Calu3 (cell line): ENCODE measurements at regions not wholly inside any gene's neighbourhood (a gene's known extent, or its start where the extent isn't known, plus 50 kb on each side); places are given as distances from the start of the nearest gene placed in this dataset.

Experiments
- BruUV-seq: library from RNA; stranded (reverse); fragments of 400-500 nt; replicated peaks from 2 replicates; lab custom pipeline; 2021; lab: Mats Ljungman, UMichigan
- CTCF ChIA-PET: fragments of 300-600 bp; sonication (Branson Sonifier 250); formaldehyde crosslinking; loops from one replicate; lab custom pipeline; 2022; ENCODE audit warnings: antibody characterized with exemption; lab: Charles Lee
- DNase-seq: peaks from one replicate; pipeline ENCODE4 v3.0.0; 2022
- H3K27ac Mint-ChIP-seq: one replicate; pipeline ENCODE4 v1.8.0; 2022; ENCODE audit warnings: mixed read lengths; ENCODE audit not compliant: unreplicated experiment
- H3K27me3 Mint-ChIP-seq: one replicate; pipeline ENCODE4 v1.8.0; 2022; ENCODE audit warnings: mixed read lengths; ENCODE audit not compliant: unreplicated experiment
- H3K36me3 Mint-ChIP-seq: one replicate; pipeline ENCODE4 v1.8.0; 2022; ENCODE audit warnings: mild to moderate bottlenecking, moderate library complexity, mixed read lengths; ENCODE audit not compliant: insufficient read depth, unreplicated experiment
- H3K4me1 Mint-ChIP-seq: one replicate; pipeline ENCODE4 v1.8.0; 2022; ENCODE audit warnings: mild to moderate bottlenecking, low read depth, mixed read lengths; ENCODE audit not compliant: unreplicated experiment
- H3K4me3 Mint-ChIP-seq: one replicate; pipeline ENCODE4 v1.8.0; 2022; ENCODE audit warnings: mild to moderate bottlenecking, low read depth, moderate library complexity, mixed read lengths; ENCODE audit not compliant: unreplicated experiment
- H3K9me3 Mint-ChIP-seq: one replicate; pipeline ENCODE4 v1.8.0; 2022; ENCODE audit warnings: low read depth, mixed read lengths; ENCODE audit not compliant: unreplicated experiment
- CTCF ChIP-seq: fragments of 200-600 bp; IDR thresholded peaks from one replicate; pipeline ENCODE4 v1.8.0; 2022; ENCODE audit warnings: antibody characterized with exemption; ENCODE audit not compliant: unreplicated experiment
- intact Hi-C: fragments of 100-400 bp; cut with micrococcal nuclease; formaldehyde crosslinking; loops from one replicate; pipeline ENCODE4 v1.10.0; 2022; ENCODE audit not compliant: unreplicated experiment

- Mint-ChIP-seq H3K27me3 (no peaks in the 10 kb centered on the region), H3K36me3 (peaks cover 5% of the 10 kb centered on the region), H3K4me1 (peaks cover 7% of the 10 kb centered on the region), H3K9me3 (no peaks in the 10 kb centered on the region), H3K27ac (no peak overlapping the region), H3K4me3 (no peak overlapping the region)
- intact Hi-C loops, result loop anchor here (10.0 kb wide), 1 partner anchor 660 kb away; no protein-coding TSS in a partner anchor
- DNase-seq, result no peak
- CTCF ChIA-PET, result no interaction called here
- TF ChIP-seq CTCF, result no peak
- BruUV-seq, result no TSS peak
These were observed 182.6 kb upstream of the NUDT6 start for GRCh38 chr4:123105026-123105420.

GRCh38 chr4:123106747-123107146 lies 184.3 kb upstream of the NUDT6 start:
- intact Hi-C loops, result loop anchor here (10.0 kb wide), 1 partner anchor 658 kb away; no protein-coding TSS in a partner anchor
- Mint-ChIP-seq H3K27ac (no peak overlapping the region), H3K4me3 (no peak overlapping the region), H3K27me3 (no peaks in the 10 kb centered on the region), H3K4me1 (peaks cover 7% of the 10 kb centered on the region), H3K9me3 (no peaks in the 10 kb centered on the region), H3K36me3 (peaks cover 5% of the 10 kb centered on the region)
- BruUV-seq, result no TSS peak
- no peak for DNase-seq
- CTCF ChIA-PET, result no interaction called here
- TF ChIP-seq CTCF, result no peak

GRCh38 chr4:123107444-123108252 lies 185.3 kb upstream of the NUDT6 start:
- CTCF ChIA-PET, result no interaction called here
- Mint-ChIP-seq H3K4me1 (peaks cover 7% of the 10 kb centered on the region), H3K9me3 (no peaks in the 10 kb centered on the region), H3K36me3 (peaks cover 5% of the 10 kb centered on the region), H3K27ac (no peak overlapping the region), H3K4me3 (no peak overlapping the region), H3K27me3 (no peaks in the 10 kb centered on the region)
- DNase-seq, result no peak
- TF ChIP-seq CTCF, result no peak
- intact Hi-C loops, result loop anchor here (10.0 kb wide), 1 partner anchor 657 kb away; no protein-coding TSS in a partner anchor
- no TSS peak for BruUV-seq

DNA sequence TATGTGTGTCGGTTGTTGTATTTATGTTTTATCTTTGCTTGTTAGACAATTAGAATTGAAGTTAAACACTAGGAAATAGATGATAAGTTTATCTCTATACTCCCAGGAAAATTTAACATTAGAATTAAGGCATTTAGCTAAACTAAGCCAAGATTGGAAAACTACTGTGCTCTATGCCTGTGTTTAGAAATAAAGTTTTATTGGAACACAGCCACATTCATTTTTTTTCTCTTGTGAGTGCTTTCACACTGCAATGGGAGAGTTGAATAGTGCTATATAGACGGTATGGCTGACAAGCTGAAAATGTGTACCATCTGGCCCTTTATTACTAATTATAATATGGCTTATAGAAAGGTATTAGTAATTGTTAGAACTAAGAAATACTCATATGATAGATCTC lies 186.7 kb upstream of the NUDT6 start:
- no TSS peak for BruUV-seq
- intact Hi-C loops, result loop anchor here (10.0 kb wide), 1 partner anchor 656 kb away; no protein-coding TSS in a partner anchor
- no peaks in the 10 kb centered on the region for H3K36me3 Mint-ChIP-seq
- H3K27me3 Mint-ChIP-seq, result no peaks in the 10 kb centered on the region
- no peak overlapping the region for H3K4me3 Mint-ChIP-seq
- DNase-seq, result no peak
- H3K27ac Mint-ChIP-seq, result no peak overlapping the region
- H3K4me1 Mint-ChIP-seq, result no peaks in the 10 kb centered on the region
- H3K9me3 Mint-ChIP-seq, result no peaks in the 10 kb centered on the region
- CTCF ChIA-PET, result interaction anchor here (0.5 kb wide), 1 partner anchor 1849 kb away, joined by 4 read pairs; no protein-coding TSS in a partner anchor
- no peak for TF ChIP-seq CTCF
